ENCODE measurements at regions not wholly inside any gene's neighbourhood (a gene's known extent, or its start where the extent isn't known, plus 50 kb on each side); places are given as distances from the start of the nearest gene placed in this dataset.

- TF ChIP-seq POLR2A (IDR thresholded peaks at IDR 0.05) (no peak), CTCF (IDR thresholded peaks at IDR 0.05) (no peak)
- Histone ChIP-seq H3K27ac (no peak overlapping the region), H3K4me1 (no peaks in the 10 kb centered on the region), H3K9me3 (peaks cover 0 to 3% (median 0%) of the 10 kb centered on the region in 4 donors), H3K4me3 (no peak overlapping the region), H3K36me3 (no peaks in the 10 kb centered on the region), H3K27me3 (peaks cover 0 to 3% of the 10 kb centered on the region in 2 donors)
- 26% methylated on average over 3 of the region's 3 CpGs for WGBS (ENCODE audit: insufficient coverage, low coverage, low lambda C conversion rate, missing lambda C conversion rate)
- no peak for DNase-seq
- intact Hi-C loops (cut with DNase I): no loop called here
- ATAC-seq: no peak
Observed at GRCh38 chrX:106341823-106342222, 173.7 kb downstream of the PWWP3B start.

- Histone ChIP-seq H3K4me1 (no peaks in the 10 kb centered on the region), H3K4me3 (no peak overlapping the region), H3K9me3 (no peaks in the 10 kb centered on the region), H3K36me3 (no peaks in the 10 kb centered on the region), H3K27me3 (peaks cover 0 to 3% of the 10 kb centered on the region in 2 donors), H3K27ac (no peak overlapping the region)
- ATAC-seq (no peak), DNase-seq (no peak)
- no peak for TF ChIP-seq POLR2A (IDR thresholded peaks at IDR 0.05)
- no peak for TF ChIP-seq CTCF (IDR thresholded peaks at IDR 0.05)
- intact Hi-C loops (cut with DNase I): no loop called here
Observed at GRCh38 chrX:106356580-106356979, 188.5 kb downstream of the PWWP3B start.

- no peaks in the 10 kb centered on the region for H3K4me1 ChIP-seq
- peaks cover 0 to 3% of the 10 kb centered on the region in 2 donors for H3K27me3 ChIP-seq
- H3K27ac ChIP-seq: no peak overlapping the region
- intact Hi-C loops (cut with DNase I): no loop called here
- H3K4me3 ChIP-seq: no peak overlapping the region
- no peaks in the 10 kb centered on the region for H3K36me3 ChIP-seq
- peak in 1 of 4 donors; percentile 17 for ATAC-seq
- 67% methylated on average over 1 of the region's 5 CpGs for WGBS (ENCODE audit: insufficient coverage, low coverage, low lambda C conversion rate, missing lambda C conversion rate)
- no peaks in the 10 kb centered on the region for H3K9me3 ChIP-seq
- TF ChIP-seq POLR2A (IDR thresholded peaks at IDR 0.05) (no peak), CTCF (IDR thresholded peaks at IDR 0.05) (no peak)
- no peak for DNase-seq
Observed at GRCh38 chrX:106363214-106363613, 195.1 kb downstream of the PWWP3B start.

GRCh38 chrX:106378616-106379015 lies 210.5 kb downstream of the PWWP3B start:
- ATAC-seq (no peak), DNase-seq (no peak)
- Histone ChIP-seq H3K4me3 (no peak overlapping the region), H3K4me1 (no peaks in the 10 kb centered on the region), H3K36me3 (no peaks in the 10 kb centered on the region), H3K9me3 (peaks cover 0 to 3% (median 0%) of the 10 kb centered on the region in 4 donors), H3K27ac (no peak overlapping the region), H3K27me3 (no peaks in the 10 kb centered on the region)
- no peak for TF ChIP-seq POLR2A (IDR thresholded peaks at IDR 0.05)
- no peak for TF ChIP-seq CTCF (IDR thresholded peaks at IDR 0.05)
- 38% methylated on average over 1 of the region's 1 CpG for WGBS (ENCODE audit: insufficient coverage, low coverage, low lambda C conversion rate, missing lambda C conversion rate)
- intact Hi-C loops (cut with DNase I): no loop called here

- H3K27ac ChIP-seq: no peak overlapping the region
- H3K36me3 ChIP-seq: no peaks in the 10 kb centered on the region
- TF ChIP-seq CTCF (IDR thresholded peaks at IDR 0.05) (no peak), POLR2A (IDR thresholded peaks at IDR 0.05) (no peak)
- 68% methylated on average over 4 of the region's 4 CpGs for WGBS (ENCODE audit: insufficient coverage, low coverage, low lambda C conversion rate, missing lambda C conversion rate)
- no peaks in the 10 kb centered on the region for H3K4me1 ChIP-seq
- no peak overlapping the region for H3K4me3 ChIP-seq
- H3K27me3 ChIP-seq: no peaks in the 10 kb centered on the region
- DNase-seq: no peak
- H3K9me3 ChIP-seq: no peaks in the 10 kb centered on the region
- no peak for ATAC-seq
- intact Hi-C loops (cut with DNase I): no loop called here
Observed at GRCh38 chrX:106391284-106391911, 220.4 kb upstream of the RADX start.
